AG08395 (cell line): ENCODE measurements at regions not wholly inside any gene's neighbourhood (a gene's known extent, or its start where the extent isn't known, plus 50 kb on each side); places are given as distances from the start of the nearest gene placed in this dataset.
"Not testable (repeated sequence)": the region's sequence is repeated elsewhere in the genome, so short reads cannot be mapped to it uniquely, and the experiment has no call there.

Experiments
- DNase-seq: peaks from one replicate; pipeline ENCODE4 v3.0.0; 2012; ENCODE audit warnings: mixed read lengths, low spot score

DNA sequence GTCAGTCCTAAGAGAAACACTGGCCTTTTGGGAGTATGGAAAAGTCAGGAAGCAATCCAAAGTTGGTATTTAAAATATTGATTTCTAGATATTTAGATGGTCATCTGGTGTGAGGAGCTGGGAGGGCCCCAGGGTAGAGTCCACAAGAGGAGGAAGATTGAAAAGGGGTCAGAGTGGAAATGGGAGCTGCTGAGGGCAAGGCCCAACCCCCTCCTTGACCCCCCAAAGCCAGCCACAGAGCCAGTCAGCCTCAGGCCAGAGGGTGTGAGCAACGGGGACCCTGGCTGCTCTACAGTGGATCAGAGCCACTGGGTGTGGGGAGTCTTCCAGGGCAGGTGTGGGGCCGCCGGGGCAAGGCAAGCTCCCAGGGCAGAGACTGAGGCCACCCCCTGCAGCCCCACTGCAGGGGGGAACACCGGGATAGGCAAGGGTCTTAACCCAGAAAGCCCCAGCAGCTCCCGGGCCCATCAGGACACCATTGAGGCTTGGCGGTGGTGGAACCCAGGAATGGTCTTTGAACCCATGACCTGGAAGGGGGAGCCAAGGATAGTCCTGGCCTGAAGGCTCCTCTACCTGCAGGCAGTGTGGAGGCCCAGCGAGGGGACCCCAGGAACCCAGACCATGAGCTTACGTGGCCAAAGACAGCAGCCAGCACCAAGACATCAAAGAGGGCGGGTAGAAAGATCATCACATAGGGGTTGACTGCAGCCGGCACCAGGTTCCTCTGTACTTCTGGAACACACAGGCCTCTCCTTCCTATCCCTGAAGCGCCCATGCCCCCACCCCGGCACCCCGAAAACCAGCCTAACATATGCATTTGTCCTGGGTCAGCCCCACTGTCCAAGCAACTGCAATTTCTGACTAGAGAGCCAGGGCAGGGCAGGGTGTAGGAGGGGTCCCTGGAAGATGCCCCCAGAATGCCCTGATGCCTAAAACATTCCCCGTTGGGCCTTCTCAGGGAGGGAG, 51.3 kb upstream of the CSPG4 start:
- DNase-seq, result not testable (repeated sequence)

DNA sequence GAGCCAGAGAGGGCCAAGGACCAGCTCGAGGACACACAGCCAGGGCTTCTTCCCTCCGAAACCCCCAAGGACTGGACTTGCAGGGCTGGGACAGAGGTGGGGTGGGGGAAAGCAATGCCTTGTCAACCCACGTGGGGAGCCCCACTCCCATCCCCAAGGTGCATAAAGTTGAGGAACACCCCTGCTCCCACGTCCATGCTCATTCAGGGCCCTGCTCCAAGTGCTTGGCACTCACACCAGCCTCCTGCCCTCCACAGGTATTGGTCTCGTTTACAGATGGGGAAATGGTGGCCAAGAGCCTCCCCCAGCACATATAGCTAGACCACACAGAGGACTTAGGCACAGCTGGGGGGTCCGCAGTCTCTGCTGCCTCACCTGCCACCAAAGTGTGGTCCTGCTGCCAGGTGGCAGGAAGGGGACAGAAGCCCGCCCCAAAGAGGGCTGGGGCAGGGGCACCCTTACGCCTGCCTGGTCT, 50.5 kb upstream of the CSPG4 start:
- no peak for DNase-seq
